ENCODE measurements at regions not wholly inside any gene's neighbourhood (a gene's known extent, or its start where the extent isn't known, plus 50 kb on each side); places are given as distances from the start of the nearest gene placed in this dataset.

DNA sequence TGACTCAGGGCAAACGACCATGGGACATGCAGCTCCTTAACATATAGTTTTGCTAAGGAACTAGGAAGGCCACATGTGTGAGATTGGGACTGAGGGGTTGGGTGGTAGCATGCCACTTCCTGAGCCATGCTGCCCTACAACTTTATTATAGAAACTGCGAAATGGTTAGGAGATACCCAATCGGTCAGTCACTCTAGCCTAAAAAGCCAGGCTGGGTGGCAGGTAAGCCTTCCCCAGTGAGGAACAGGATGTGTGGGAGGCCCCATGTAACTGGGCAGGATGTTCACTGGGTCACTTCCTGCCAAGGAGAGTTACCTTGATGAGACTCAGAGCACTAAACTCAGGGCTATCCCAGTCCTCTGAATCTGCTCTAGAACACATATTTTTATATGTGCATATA, 123.5 kb downstream of the MAP3K7 start:
- TF ChIP-seq ISL1 (CRISPR knock-in tag; IDR thresholded peaks at IDR 0.05) (no peak), ESRRG (CRISPR knock-in tag; IDR thresholded peaks at IDR 0.05) (no peak), ZNF565 (CRISPR knock-in tag; conservative IDR thresholded peaks at IDR 0.05; ENCODE audit: low read depth) (no peak), ZC3H10 (CRISPR knock-in tag; IDR thresholded peaks at IDR 0.05) (no peak)

Measured in SK-N-SH treated with all-trans-retinoic acid at 6 μM for 48 hours (cell line).